ENCODE measurements at regions not wholly inside any gene's neighbourhood (a gene's known extent, or its start where the extent isn't known, plus 50 kb on each side); places are given as distances from the start of the nearest gene placed in this dataset.

- H4K20me1 ChIP-seq (ENCODE audit: insufficient read depth): no peaks in the 10 kb centered on the region
- H3K4me3 ChIP-seq (ENCODE audit: low read depth in 2 of 2, low read length in 1 of 2): no peak overlapping the region
- H3K27ac ChIP-seq (ENCODE audit: low read depth in 2 of 2, low read length in 1 of 2): no peak overlapping the region
- peaks cover 10% of the 10 kb centered on the region; the same call in 1 of the 2 replicates for H3K9me3 ChIP-seq
- H3K79me2 ChIP-seq (ENCODE audit: insufficient read depth): no peaks in the 10 kb centered on the region
- ChIA-PET POLR2A (no interaction called here), CTCF (interaction anchor here (0.6 to 2.4 kb wide), 2 partner anchors 201 to 376 kb away, joined by 3 to 7 read pairs; partner anchors contain the start of gene MYCN)
- H3K9ac ChIP-seq: no peak overlapping the region
- no peaks in the 10 kb centered on the region for H3K9me2 ChIP-seq
- no peaks in the 10 kb centered on the region for H3K27me3 ChIP-seq (ENCODE audit: insufficient read depth)
- H3F3A ChIP-seq (replicated peaks; ENCODE audit: insufficient read depth): no peaks in the 10 kb centered on the region
- WGBS (ENCODE audit: low lambda C conversion rate): 32% methylated on average over 5 of the region's 5 CpGs
- no peaks in the 10 kb centered on the region for H3K36me3 ChIP-seq (replicated peaks in 1 of 2; ENCODE audit: control insufficient read depth in 1 of 2, insufficient read depth in 2 of 2, low read length in 1 of 2)
- H3K4me1 ChIP-seq (ENCODE audit: control insufficient read depth in 1 of 2, insufficient read depth in 2 of 2, low read depth in 1 of 2, low read length in 1 of 2): peaks cover 0 to 16% of the 10 kb centered on the region in 2 experiments; a peak in 1 of 4 replicates
- no peak overlapping the region for H2AFZ ChIP-seq (ENCODE audit: low read depth)
- no peak for TF ChIP-seq CTCF (IDR thresholded peaks at IDR 0.05)
- TF ChIP-seq TCF12 (IDR thresholded peaks at IDR 0.05): no peak
- TF ChIP-seq NRF1 (IDR thresholded peaks at IDR 0.05; ENCODE audit: low read depth, low read length): no peak
- no peak for TF ChIP-seq USF2 (IDR thresholded peaks at IDR 0.05; ENCODE audit: borderline replicate concordance, low read depth, low read length)
- TF ChIP-seq PBX3 (IDR thresholded peaks at IDR 0.05): no peak
- TF ChIP-seq USF1 (IDR thresholded peaks at IDR 0.05; ENCODE audit: borderline replicate concordance, low read depth): no peak
- no peak for TF ChIP-seq GATA2 (CRISPR knock-in tag; IDR thresholded peaks at IDR 0.05)
- no peak for TF ChIP-seq TAF1 (IDR thresholded peaks at IDR 0.05; ENCODE audit: borderline replicate concordance, low read depth, low read length)
- no peak for TF ChIP-seq SMC3 (IDR thresholded peaks at IDR 0.05; ENCODE audit: low read depth, low read length)
- TF ChIP-seq FOXJ3 (CRISPR knock-in tag; IDR thresholded peaks at IDR 0.05): no peak
- TF ChIP-seq RAD21 (IDR thresholded peaks at IDR 0.05; ENCODE audit: low read length): no peak
- TF ChIP-seq RFX5 (IDR thresholded peaks at IDR 0.05; ENCODE audit: low read length): no peak
- TF ChIP-seq EZH2phosphoT487 (IDR thresholded peaks at IDR 0.05; ENCODE audit: borderline replicate concordance, low read depth): no peak
- no peak for TF ChIP-seq MEF2A (IDR thresholded peaks at IDR 0.05; ENCODE audit: borderline replicate concordance, low read depth)
- no peak for TF ChIP-seq REST (IDR thresholded peaks at IDR 0.05; ENCODE audit: low read depth, low read length)
- TF ChIP-seq NFIC (IDR thresholded peaks at IDR 0.05; ENCODE audit: borderline replicate concordance): no peak
- no peak for TF ChIP-seq MAX (IDR thresholded peaks at IDR 0.05; ENCODE audit: low read depth)
- no peak for TF ChIP-seq MXI1 (IDR thresholded peaks at IDR 0.05; ENCODE audit: low read depth, low read length)
- no peak for TF ChIP-seq EP300 (IDR thresholded peaks at IDR 0.05; ENCODE audit: borderline replicate concordance in 1 of 2, low read depth in 1 of 2, low read length in 1 of 2)
- no peak for DNase-seq
- H3K4me2 ChIP-seq: no peak overlapping the region
Measured at GRCh38 chr2:16315458-16315835, 350.2 kb downstream of the CYRIA start.
